IMR-90 (cell line): ENCODE measurements at regions not wholly inside any gene's neighbourhood (a gene's known extent, or its start where the extent isn't known, plus 50 kb on each side); places are given as distances from the start of the nearest gene placed in this dataset.

Experiments
- BHLHE40 ChIP-seq: fragments of 150-350 bp; IDR thresholded peaks from 2 replicates; pipeline ENCODE4 v1.6.1; 2016; ENCODE audit warnings: mild to moderate bottlenecking, low read depth, low read length
- CEBPB ChIP-seq: IDR thresholded peaks from 2 replicates; pipeline ENCODE4 v1.6.1; 2012; ENCODE audit warnings: low read depth, low read length, improper control_type of control experiment
- CHD1 ChIP-seq: IDR thresholded peaks from 2 replicates; pipeline ENCODE4 v1.6.1; 2012; ENCODE audit warnings: low read depth, low read length, improper control_type of control experiment
- FOS ChIP-seq: fragments of 150-350 bp; IDR thresholded peaks from 2 replicates; pipeline ENCODE4 v1.6.1; 2016; ENCODE audit warnings: low read depth, low read length
- MXI1 ChIP-seq: IDR thresholded peaks from 2 replicates; pipeline ENCODE4 v1.6.1; 2012; ENCODE audit warnings: low read depth, mild to moderate bottlenecking, low read length, moderate library complexity, borderline replicate concordance
- POLR2A ChIP-seq: IDR thresholded peaks from 2 replicates; pipeline ENCODE4 v1.6.1; 2012; ENCODE audit warnings: mild to moderate bottlenecking, low read depth, low read length
- RAD21 ChIP-seq: IDR thresholded peaks from 2 replicates; pipeline ENCODE4 v1.6.1; 2012; ENCODE audit warnings: low read length, improper control_type of control experiment
- RCOR1 ChIP-seq: IDR thresholded peaks from 2 replicates; pipeline ENCODE4 v1.6.1; 2012; ENCODE audit warnings: mild to moderate bottlenecking, low read length, improper control_type of control experiment; ENCODE audit not compliant: insufficient replicate concordance
- RFX5 ChIP-seq: IDR thresholded peaks from 2 replicates; pipeline ENCODE4 v1.8.0; 2012; ENCODE audit warnings: low read depth, mild to moderate bottlenecking, low read length, moderate library complexity
- SMC3 ChIP-seq: fragments of 150-350 bp; IDR thresholded peaks from 2 replicates; pipeline ENCODE4 v1.6.1; 2016; ENCODE audit warnings: low read depth, mild to moderate bottlenecking, antibody characterized with exemption, low read length, moderate library complexity
- TF ChIP-seq, protein P1 (sequence below): conservative IDR thresholded peaks from 2 replicates; pipeline ENCODE4 v1.5.1; 2012; ENCODE audit warnings: mild to moderate bottlenecking, low read depth, low read length, improper control_type of control experiment
- TF ChIP-seq, protein P2 (sequence below): fragments of 150-350 bp; IDR thresholded peaks from 2 replicates; pipeline ENCODE4 v1.6.1; 2016; ENCODE audit warnings: low read depth, mild to moderate bottlenecking, low read length, moderate library complexity, borderline replicate concordance
- TF ChIP-seq, protein P3 (sequence below): fragments of 150-350 bp; IDR thresholded peaks from 2 replicates; pipeline ENCODE4 v1.6.1; 2017; ENCODE audit warnings: mild to moderate bottlenecking, antibody characterized with exemption, low read length, low read depth

DNA sequence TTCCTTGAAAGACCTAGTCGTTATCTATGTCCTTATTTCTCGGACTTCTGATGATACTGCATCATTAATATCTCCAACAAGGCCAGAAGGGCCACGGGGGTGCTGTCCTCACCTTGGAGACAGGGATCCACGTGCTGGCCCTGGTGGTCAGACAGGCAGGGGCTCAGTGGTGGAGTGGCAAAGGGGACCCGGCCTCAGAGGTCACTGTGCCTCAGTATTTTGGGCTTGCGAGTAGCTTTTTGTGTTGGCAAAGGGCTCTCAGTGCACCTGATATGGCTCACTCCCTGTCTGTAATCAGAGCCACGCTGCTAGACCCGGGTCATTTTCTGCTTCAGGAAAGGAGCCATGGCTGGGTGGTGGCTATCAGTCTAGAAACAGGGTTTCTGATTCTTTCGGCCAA, 135.1 kb downstream of the GADD45G start:
- TF ChIP-seq CHD1 (no peak), RAD21 (no peak), POLR2A (no peak), FOS (no peak), SMC3 (no peak), CEBPB (no peak), MXI1 (no peak), RCOR1 (no peak), RFX5 (no peak), BHLHE40 (no peak)
- TF ChIP-seq, protein P1, sequence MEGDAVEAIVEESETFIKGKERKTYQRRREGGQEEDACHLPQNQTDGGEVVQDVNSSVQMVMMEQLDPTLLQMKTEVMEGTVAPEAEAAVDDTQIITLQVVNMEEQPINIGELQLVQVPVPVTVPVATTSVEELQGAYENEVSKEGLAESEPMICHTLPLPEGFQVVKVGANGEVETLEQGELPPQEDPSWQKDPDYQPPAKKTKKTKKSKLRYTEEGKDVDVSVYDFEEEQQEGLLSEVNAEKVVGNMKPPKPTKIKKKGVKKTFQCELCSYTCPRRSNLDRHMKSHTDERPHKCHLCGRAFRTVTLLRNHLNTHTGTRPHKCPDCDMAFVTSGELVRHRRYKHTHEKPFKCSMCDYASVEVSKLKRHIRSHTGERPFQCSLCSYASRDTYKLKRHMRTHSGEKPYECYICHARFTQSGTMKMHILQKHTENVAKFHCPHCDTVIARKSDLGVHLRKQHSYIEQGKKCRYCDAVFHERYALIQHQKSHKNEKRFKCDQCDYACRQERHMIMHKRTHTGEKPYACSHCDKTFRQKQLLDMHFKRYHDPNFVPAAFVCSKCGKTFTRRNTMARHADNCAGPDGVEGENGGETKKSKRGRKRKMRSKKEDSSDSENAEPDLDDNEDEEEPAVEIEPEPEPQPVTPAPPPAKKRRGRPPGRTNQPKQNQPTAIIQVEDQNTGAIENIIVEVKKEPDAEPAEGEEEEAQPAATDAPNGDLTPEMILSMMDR = no peak
- TF ChIP-seq, protein P2, sequence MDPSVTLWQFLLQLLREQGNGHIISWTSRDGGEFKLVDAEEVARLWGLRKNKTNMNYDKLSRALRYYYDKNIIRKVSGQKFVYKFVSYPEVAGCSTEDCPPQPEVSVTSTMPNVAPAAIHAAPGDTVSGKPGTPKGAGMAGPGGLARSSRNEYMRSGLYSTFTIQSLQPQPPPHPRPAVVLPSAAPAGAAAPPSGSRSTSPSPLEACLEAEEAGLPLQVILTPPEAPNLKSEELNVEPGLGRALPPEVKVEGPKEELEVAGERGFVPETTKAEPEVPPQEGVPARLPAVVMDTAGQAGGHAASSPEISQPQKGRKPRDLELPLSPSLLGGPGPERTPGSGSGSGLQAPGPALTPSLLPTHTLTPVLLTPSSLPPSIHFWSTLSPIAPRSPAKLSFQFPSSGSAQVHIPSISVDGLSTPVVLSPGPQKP = no peak
- TF ChIP-seq, protein P3, sequence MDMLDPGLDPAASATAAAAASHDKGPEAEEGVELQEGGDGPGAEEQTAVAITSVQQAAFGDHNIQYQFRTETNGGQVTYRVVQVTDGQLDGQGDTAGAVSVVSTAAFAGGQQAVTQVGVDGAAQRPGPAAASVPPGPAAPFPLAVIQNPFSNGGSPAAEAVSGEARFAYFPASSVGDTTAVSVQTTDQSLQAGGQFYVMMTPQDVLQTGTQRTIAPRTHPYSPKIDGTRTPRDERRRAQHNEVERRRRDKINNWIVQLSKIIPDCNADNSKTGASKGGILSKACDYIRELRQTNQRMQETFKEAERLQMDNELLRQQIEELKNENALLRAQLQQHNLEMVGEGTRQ = no peak
